ENCODE measurements at regions not wholly inside any gene's neighbourhood (a gene's known extent, or its start where the extent isn't known, plus 50 kb on each side); places are given as distances from the start of the nearest gene placed in this dataset.
"Not testable (repeated sequence)": the region's sequence is repeated elsewhere in the genome, so short reads cannot be mapped to it uniquely, and the experiment has no call there.

DNA sequence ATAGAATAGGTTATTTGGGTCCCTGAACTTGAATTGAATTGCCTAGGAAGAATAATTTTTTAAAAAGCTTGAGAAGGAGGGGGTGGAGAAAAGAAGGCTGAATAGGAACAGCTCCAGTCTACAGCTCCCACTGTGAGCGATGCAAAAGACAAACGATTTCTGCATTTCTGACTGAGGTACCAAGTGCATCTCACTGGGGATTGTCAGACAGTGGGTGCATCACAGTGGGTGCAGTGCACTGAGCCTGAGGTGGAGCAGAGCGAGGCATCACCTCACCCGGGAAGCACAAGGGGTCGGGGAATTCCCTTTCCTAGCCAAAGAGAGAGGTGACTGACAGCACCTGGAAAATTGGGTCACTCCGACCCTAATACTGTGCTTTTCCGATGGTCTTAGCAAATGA lies 782.2 kb upstream of the RGMB start:
- H3K36me3 Mint-ChIP-seq (ENCODE audit: insufficient read depth, unreplicated experiment), result no peaks in the 10 kb centered on the region
- no TSS peak for BruUV-seq (replicated peaks)
- H3K4me1 Mint-ChIP-seq (ENCODE audit: low read depth, unreplicated experiment), result peaks cover under 1% of the 10 kb centered on the region
- no peaks in the 10 kb centered on the region for H3K27me3 Mint-ChIP-seq (ENCODE audit: unreplicated experiment)
- H3K27ac Mint-ChIP-seq (ENCODE audit: unreplicated experiment), result no peak overlapping the region
- TF ChIP-seq CTCF (IDR thresholded peaks at IDR 0.05; ENCODE audit: unreplicated experiment), result no peak
- H3K4me3 Mint-ChIP-seq (ENCODE audit: low read depth, unreplicated experiment), result no peak overlapping the region
- intact Hi-C loops (cut with micrococcal nuclease; ENCODE audit: unreplicated experiment), result no loop called here
- CTCF ChIA-PET, result no interaction called here
- peaks cover 11% of the 10 kb centered on the region for H3K9me3 Mint-ChIP-seq (ENCODE audit: low read depth, unreplicated experiment)
- DNase-seq, result no peak

DNA sequence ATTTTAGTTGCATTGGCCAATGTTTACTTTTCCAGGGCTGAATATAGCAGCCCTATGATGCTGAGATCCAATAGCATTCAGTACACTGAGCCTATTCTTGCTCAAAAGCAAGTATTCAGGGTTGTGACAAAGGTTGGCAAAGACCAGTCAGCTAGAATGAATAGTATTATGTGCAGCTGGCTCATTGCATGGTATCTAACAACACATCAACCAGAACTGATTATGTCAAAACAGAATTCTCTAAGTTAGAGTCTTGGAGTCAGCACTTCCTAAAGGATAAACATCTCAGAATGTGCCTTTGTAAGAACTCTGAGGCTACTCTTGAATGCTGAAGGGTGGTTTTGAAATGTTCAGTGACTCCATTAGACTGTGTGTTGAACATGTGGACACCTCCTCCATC lies 774.5 kb upstream of the RGMB start:
- H3K4me1 Mint-ChIP-seq (ENCODE audit: low read depth, unreplicated experiment), result no peaks in the 10 kb centered on the region
- H3K4me3 Mint-ChIP-seq (ENCODE audit: low read depth, unreplicated experiment), result no peak overlapping the region
- intact Hi-C loops (cut with micrococcal nuclease; ENCODE audit: unreplicated experiment), result no loop called here
- CTCF ChIA-PET, result no interaction called here
- no peak overlapping the region for H3K27ac Mint-ChIP-seq (ENCODE audit: unreplicated experiment)
- peaks cover 6% of the 10 kb centered on the region for H3K9me3 Mint-ChIP-seq (ENCODE audit: low read depth, unreplicated experiment)
- DNase-seq, result no peak
- H3K36me3 Mint-ChIP-seq (ENCODE audit: insufficient read depth, unreplicated experiment), result no peaks in the 10 kb centered on the region
- BruUV-seq (replicated peaks), result no TSS peak
- no peak for TF ChIP-seq CTCF (IDR thresholded peaks at IDR 0.05; ENCODE audit: unreplicated experiment)
- H3K27me3 Mint-ChIP-seq (ENCODE audit: unreplicated experiment), result no peaks in the 10 kb centered on the region

GRCh38 chr5:98004463-98004862 lies 769.0 kb upstream of the RGMB start:
- Mint-ChIP-seq H3K36me3 (ENCODE audit: insufficient read depth, unreplicated experiment) (no peaks in the 10 kb centered on the region), H3K27me3 (ENCODE audit: unreplicated experiment) (no peaks in the 10 kb centered on the region), H3K4me1 (ENCODE audit: low read depth, unreplicated experiment) (no peaks in the 10 kb centered on the region), H3K4me3 (ENCODE audit: low read depth, unreplicated experiment) (no peak overlapping the region), H3K27ac (ENCODE audit: unreplicated experiment) (no peak overlapping the region), H3K9me3 (ENCODE audit: low read depth, unreplicated experiment) (peaks cover 12% of the 10 kb centered on the region)
- no peak for TF ChIP-seq CTCF (IDR thresholded peaks at IDR 0.05; ENCODE audit: unreplicated experiment)
- intact Hi-C loops (cut with micrococcal nuclease; ENCODE audit: unreplicated experiment), result no loop called here
- DNase-seq, result no peak
- CTCF ChIA-PET, result no interaction called here
- no TSS peak for BruUV-seq (replicated peaks)

GRCh38 chr5:98016771-98017170 lies 756.7 kb upstream of the RGMB start:
- intact Hi-C loops (cut with micrococcal nuclease; ENCODE audit: unreplicated experiment), result no loop called here

DNA sequence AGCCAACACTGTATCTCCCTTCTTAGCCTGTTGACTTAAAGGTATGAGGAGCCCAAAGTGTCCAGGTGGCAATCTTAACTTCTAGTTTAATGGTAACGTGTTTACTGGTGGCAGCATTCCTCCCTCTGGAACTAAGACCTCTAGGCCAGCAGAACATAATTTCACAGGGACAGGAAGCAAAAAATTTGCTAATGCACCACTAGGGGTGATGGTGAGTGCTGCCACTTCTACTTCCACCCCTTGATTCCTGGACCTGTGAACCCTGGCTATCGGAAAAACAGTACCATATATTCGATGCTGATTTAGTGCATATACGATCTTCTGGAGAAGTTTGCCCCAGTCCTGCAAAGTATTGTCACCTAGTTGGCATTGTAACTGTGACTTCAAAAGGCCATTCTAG lies 743.2 kb upstream of the RGMB start:
- H3K36me3 Mint-ChIP-seq (ENCODE audit: insufficient read depth, unreplicated experiment); BruUV-seq (replicated peaks); intact Hi-C loops (cut with micrococcal nuclease; ENCODE audit: unreplicated experiment); H3K4me3 Mint-ChIP-seq (ENCODE audit: low read depth, unreplicated experiment); H3K27ac Mint-ChIP-seq (ENCODE audit: unreplicated experiment); H3K27me3 Mint-ChIP-seq (ENCODE audit: unreplicated experiment); DNase-seq; CTCF ChIA-PET; H3K4me1 Mint-ChIP-seq (ENCODE audit: low read depth, unreplicated experiment): not testable (repeated sequence)
- peaks cover 11% of the 10 kb centered on the region for H3K9me3 Mint-ChIP-seq (ENCODE audit: low read depth, unreplicated experiment)

More at GRCh38 chr5:98016771-98017170, 756.7 kb upstream of the RGMB start:
- no peak overlapping the region for H3K4me3 Mint-ChIP-seq (ENCODE audit: low read depth, unreplicated experiment)
- BruUV-seq (replicated peaks), result no TSS peak
- no peak for TF ChIP-seq CTCF (IDR thresholded peaks at IDR 0.05; ENCODE audit: unreplicated experiment)
- peaks cover 11% of the 10 kb centered on the region for H3K9me3 Mint-ChIP-seq (ENCODE audit: low read depth, unreplicated experiment)
- no peak for DNase-seq
- no peak overlapping the region for H3K27ac Mint-ChIP-seq (ENCODE audit: unreplicated experiment)
- H3K4me1 Mint-ChIP-seq (ENCODE audit: low read depth, unreplicated experiment), result no peaks in the 10 kb centered on the region
- no peaks in the 10 kb centered on the region for H3K36me3 Mint-ChIP-seq (ENCODE audit: insufficient read depth, unreplicated experiment)
- no peaks in the 10 kb centered on the region for H3K27me3 Mint-ChIP-seq (ENCODE audit: unreplicated experiment)
- CTCF ChIA-PET, result no interaction called here

GRCh38 chr5:98031036-98031435 lies 742.4 kb upstream of the RGMB start:
- H3K27me3 Mint-ChIP-seq (ENCODE audit: unreplicated experiment); BruUV-seq (replicated peaks); H3K36me3 Mint-ChIP-seq (ENCODE audit: insufficient read depth, unreplicated experiment); H3K4me3 Mint-ChIP-seq (ENCODE audit: low read depth, unreplicated experiment); intact Hi-C loops (cut with micrococcal nuclease; ENCODE audit: unreplicated experiment); H3K4me1 Mint-ChIP-seq (ENCODE audit: low read depth, unreplicated experiment); CTCF ChIA-PET; H3K9me3 Mint-ChIP-seq (ENCODE audit: low read depth, unreplicated experiment); H3K27ac Mint-ChIP-seq (ENCODE audit: unreplicated experiment); DNase-seq: not testable (repeated sequence)
